Smooth muscle cell (in vitro differentiated cells): ENCODE measurements at regions not wholly inside any gene's neighbourhood (a gene's known extent, or its start where the extent isn't known, plus 50 kb on each side); places are given as distances from the start of the nearest gene placed in this dataset.

Experiments
- DNase-seq: peaks from one replicate; lab custom pipeline; 2025; ENCODE audit not compliant: unreplicated experiment; lab: John Stamatoyannopoulos, UW
- H2AFZ ChIP-seq: fragments of 200-600 bp; sonication (generic); 2 replicates; pipeline ENCODE4 v1.6.0; 2016; ENCODE audit warnings: antibody characterized with exemption, low read depth, mild to moderate bottlenecking
- H3F3A ChIP-seq: fragments of 200-600 bp; sonication (generic); 2 replicates; pipeline ENCODE4 v1.6.0; 2017; ENCODE audit warnings: antibody characterized with exemption, low read depth
- H3K27ac ChIP-seq: fragments of 200-600 bp; sonication (generic); 2 replicates; pipeline ENCODE4 v1.5.1; 2016; ENCODE audit warnings: low read depth, mild to moderate bottlenecking
- H3K27me3 ChIP-seq: fragments of 200-600 bp; sonication (generic); 2 replicates; pipeline ENCODE4 v1.6.1; 2016; ENCODE audit warnings: low read depth, mild to moderate bottlenecking
- H3K36me3 ChIP-seq: fragments of 200-600 bp; sonication (generic); 2 replicates; pipeline ENCODE4 v1.5.1; 2016; ENCODE audit warnings: low read depth
- H3K4me1 ChIP-seq: fragments of 200-600 bp; sonication (generic); 2 replicates; pipeline ENCODE4 v1.5.1; 2016; ENCODE audit warnings: low read depth
- H3K4me2 ChIP-seq: fragments of 200-600 bp; sonication (generic); 2 replicates; pipeline ENCODE4 v1.6.0; 2016; ENCODE audit warnings: mild to moderate bottlenecking
- H3K4me3 ChIP-seq: fragments of 200-600 bp; sonication (generic); 2 replicates; pipeline ENCODE4 v1.5.1; 2016; ENCODE audit warnings: mild to moderate bottlenecking
- H3K79me2 ChIP-seq: fragments of 200-600 bp; sonication (generic); 2 replicates; pipeline ENCODE4 v1.6.0; 2016; ENCODE audit warnings: low read depth, mild to moderate bottlenecking
- H3K9ac ChIP-seq: fragments of 200-600 bp; sonication (generic); 2 replicates; pipeline ENCODE4 v1.6.0; 2016; ENCODE audit warnings: low read depth
- H3K9me3 ChIP-seq: fragments of 200-600 bp; sonication (generic); replicated peaks from 2 replicates; pipeline ENCODE4 v1.5.1; 2016; ENCODE audit warnings: low read depth
- H4K20me1 ChIP-seq: fragments of 200-600 bp; sonication (generic); 2 replicates; pipeline ENCODE4 v1.6.0; 2016; ENCODE audit warnings: low read depth
- CTCF ChIP-seq: fragments of 200-600 bp; sonication (generic); IDR thresholded peaks from 2 replicates; pipeline ENCODE4 v1.5.1; 2017; ENCODE audit warnings: borderline replicate concordance, mild to moderate bottlenecking, antibody characterized with exemption; ENCODE audit not compliant: insufficient read depth, poor library complexity, severe bottlenecking
- WGBS: methylation state at CpG from one replicate; pipeline ENCODE4 v1.1.7; 2016; ENCODE audit warnings: low lambda C conversion rate; 5-methylcytosine and 5-hydroxymethylcytosine counted together

GRCh38 chr5:119743927-119744326, 114.6 kb downstream of the FAM170A start:
- no peaks in the 10 kb centered on the region for H3F3A ChIP-seq
- no peaks in the 10 kb centered on the region for H3K36me3 ChIP-seq
- 12% methylated on average over 1 of the region's 1 CpG for WGBS
- no peaks in the 10 kb centered on the region for H3K9me3 ChIP-seq
- DNase-seq: no peak
- H3K27me3 ChIP-seq: no peaks in the 10 kb centered on the region
- H3K79me2 ChIP-seq: no peaks in the 10 kb centered on the region
- H3K27ac ChIP-seq: no peak overlapping the region
- no peak overlapping the region for H2AFZ ChIP-seq
- H4K20me1 ChIP-seq: no peaks in the 10 kb centered on the region
- no peak overlapping the region for H3K4me3 ChIP-seq
- no peaks in the 10 kb centered on the region for H3K4me1 ChIP-seq
- no peak overlapping the region for H3K4me2 ChIP-seq
- TF ChIP-seq CTCF: peak; percentile 37
- H3K9ac ChIP-seq: no peak overlapping the region

GRCh38 chr5:119745976-119746375, 116.6 kb downstream of the FAM170A start:
- Histone ChIP-seq H4K20me1 (no peaks in the 10 kb centered on the region), H3K36me3 (no peaks in the 10 kb centered on the region), H3K4me1 (no peaks in the 10 kb centered on the region), H3K27ac (no peak overlapping the region), H3K79me2 (no peaks in the 10 kb centered on the region), H3K4me3 (no peak overlapping the region), H3K27me3 (no peaks in the 10 kb centered on the region), H2AFZ (no peak overlapping the region), H3K4me2 (no peak overlapping the region), H3F3A (no peaks in the 10 kb centered on the region), H3K9ac (no peak overlapping the region), H3K9me3 (no peaks in the 10 kb centered on the region)
- no peak for DNase-seq
- no peak for TF ChIP-seq CTCF
- 90% methylated on average over 1 of the region's 1 CpG for WGBS

GRCh38 chr5:119746984-119747383, 117.6 kb downstream of the FAM170A start:
- H3K9me3 ChIP-seq: no peaks in the 10 kb centered on the region
- DNase-seq: no peak
- 76% methylated on average over 3 of the region's 3 CpGs for WGBS

More at GRCh38 chr5:119746984-119747383, 117.6 kb downstream of the FAM170A start:
- H2AFZ ChIP-seq: no peak overlapping the region
- no peaks in the 10 kb centered on the region for H3K4me1 ChIP-seq
- H3K79me2 ChIP-seq: no peaks in the 10 kb centered on the region
- H3K4me2 ChIP-seq: no peak overlapping the region
- H3K4me3 ChIP-seq: no peak overlapping the region
- no peaks in the 10 kb centered on the region for H3K27me3 ChIP-seq
- no peak overlapping the region for H3K9ac ChIP-seq
- H3K27ac ChIP-seq: no peak overlapping the region
- no peaks in the 10 kb centered on the region for H3K36me3 ChIP-seq
- no peaks in the 10 kb centered on the region for H4K20me1 ChIP-seq
- no peaks in the 10 kb centered on the region for H3F3A ChIP-seq
- TF ChIP-seq CTCF: no peak
